ENCODE measurements at regions not wholly inside any gene's neighbourhood (a gene's known extent, or its start where the extent isn't known, plus 50 kb on each side); places are given as distances from the start of the nearest gene placed in this dataset.

DNA sequence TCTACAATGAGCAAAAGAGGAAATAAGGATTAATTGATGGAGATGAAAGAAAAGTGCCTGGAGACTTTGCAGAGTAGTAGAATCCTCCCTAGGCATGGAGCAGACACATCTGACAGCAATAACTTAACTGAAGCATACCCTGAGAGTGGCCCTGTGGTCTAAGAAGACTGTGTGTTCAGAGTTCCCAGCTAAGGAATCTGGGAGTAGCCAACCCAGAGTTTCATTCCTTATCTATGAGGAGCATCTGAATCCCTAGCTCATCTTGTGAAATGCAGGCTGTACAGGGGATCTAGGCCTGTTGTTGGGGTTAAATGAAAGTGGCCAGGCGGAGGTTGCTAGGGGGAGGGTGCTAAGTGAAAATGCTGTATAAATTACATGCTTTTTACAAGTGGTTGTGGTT lies 233.1 kb upstream of the FBXL7 start:
- Histone ChIP-seq H3K27me3 (no peaks in the 10 kb centered on the region), H3K4me1 (ENCODE audit: control insufficient read depth in 1 of 2, insufficient read depth in 1 of 2, low read depth in 1 of 2, low read length in 1 of 2) (no peaks in the 10 kb centered on the region), H3K27ac (no peak overlapping the region), H3K4me3 (ENCODE audit: low read depth in 1 of 2, low read length in 1 of 2) (no peak overlapping the region), H3K9me3 (no peaks in the 10 kb centered on the region), H3K36me3 (no peaks in the 10 kb centered on the region)
- TF ChIP-seq, protein P1, sequence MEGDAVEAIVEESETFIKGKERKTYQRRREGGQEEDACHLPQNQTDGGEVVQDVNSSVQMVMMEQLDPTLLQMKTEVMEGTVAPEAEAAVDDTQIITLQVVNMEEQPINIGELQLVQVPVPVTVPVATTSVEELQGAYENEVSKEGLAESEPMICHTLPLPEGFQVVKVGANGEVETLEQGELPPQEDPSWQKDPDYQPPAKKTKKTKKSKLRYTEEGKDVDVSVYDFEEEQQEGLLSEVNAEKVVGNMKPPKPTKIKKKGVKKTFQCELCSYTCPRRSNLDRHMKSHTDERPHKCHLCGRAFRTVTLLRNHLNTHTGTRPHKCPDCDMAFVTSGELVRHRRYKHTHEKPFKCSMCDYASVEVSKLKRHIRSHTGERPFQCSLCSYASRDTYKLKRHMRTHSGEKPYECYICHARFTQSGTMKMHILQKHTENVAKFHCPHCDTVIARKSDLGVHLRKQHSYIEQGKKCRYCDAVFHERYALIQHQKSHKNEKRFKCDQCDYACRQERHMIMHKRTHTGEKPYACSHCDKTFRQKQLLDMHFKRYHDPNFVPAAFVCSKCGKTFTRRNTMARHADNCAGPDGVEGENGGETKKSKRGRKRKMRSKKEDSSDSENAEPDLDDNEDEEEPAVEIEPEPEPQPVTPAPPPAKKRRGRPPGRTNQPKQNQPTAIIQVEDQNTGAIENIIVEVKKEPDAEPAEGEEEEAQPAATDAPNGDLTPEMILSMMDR (IDR thresholded peaks at IDR 0.05), result no peak

DNA sequence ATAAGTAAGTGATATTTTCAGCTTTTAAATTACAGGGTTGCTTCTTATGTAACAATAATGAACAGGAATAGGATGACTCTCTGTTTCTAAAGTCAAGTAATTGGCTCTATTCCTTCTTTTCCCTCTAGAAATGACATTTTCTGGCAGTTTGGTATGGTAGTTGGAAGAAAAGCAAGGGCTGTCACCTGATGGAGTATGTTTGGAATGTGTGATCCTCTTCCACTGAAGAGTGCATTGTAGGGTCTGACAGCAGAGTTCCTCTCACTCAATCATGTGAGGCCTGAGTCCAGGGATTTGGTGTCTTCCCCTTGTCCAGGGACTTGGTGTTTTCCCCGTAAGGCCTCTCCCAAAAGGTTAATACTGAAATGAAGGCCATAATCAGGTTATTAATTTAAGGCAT lies 233.8 kb upstream of the FBXL7 start:
- H3K27ac ChIP-seq, result no peak overlapping the region
- H3K9me3 ChIP-seq, result no peaks in the 10 kb centered on the region
- no peaks in the 10 kb centered on the region for H3K36me3 ChIP-seq
- H3K4me3 ChIP-seq (ENCODE audit: low read depth in 1 of 2, low read length in 1 of 2), result no peak overlapping the region
- TF ChIP-seq, protein P1 (IDR thresholded peaks at IDR 0.05), result no peak
- H3K27me3 ChIP-seq, result no peaks in the 10 kb centered on the region
- no peaks in the 10 kb centered on the region for H3K4me1 ChIP-seq (ENCODE audit: control insufficient read depth in 1 of 2, insufficient read depth in 1 of 2, low read depth in 1 of 2, low read length in 1 of 2)

DNA sequence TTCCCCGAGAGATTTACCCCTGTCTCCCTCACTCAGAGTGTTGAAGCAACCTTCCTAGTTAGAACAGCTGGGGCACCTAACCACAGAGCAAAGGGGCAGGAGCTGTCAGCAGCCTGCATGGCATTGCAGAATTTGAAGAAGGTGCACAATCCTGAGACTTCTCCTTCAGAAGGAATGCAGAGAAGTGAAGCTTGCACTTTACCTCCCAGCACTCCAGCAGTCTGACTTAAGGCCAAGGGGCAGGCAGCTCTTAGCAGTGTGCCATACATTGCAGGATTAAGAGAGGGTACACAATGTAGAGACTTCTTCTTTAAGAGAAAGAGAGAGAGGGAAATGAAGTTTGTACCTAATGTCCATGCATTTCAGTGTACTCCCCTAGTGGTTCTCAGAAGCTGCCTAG lies 236.0 kb upstream of the FBXL7 start:
- H3K4me3 ChIP-seq (ENCODE audit: low read depth in 1 of 2, low read length in 1 of 2), result no peak overlapping the region
- H3K36me3 ChIP-seq, result no peaks in the 10 kb centered on the region
- H3K27ac ChIP-seq, result no peak overlapping the region
- TF ChIP-seq, protein P1 (IDR thresholded peaks at IDR 0.05), result no peak
- no peaks in the 10 kb centered on the region for H3K27me3 ChIP-seq
- H3K9me3 ChIP-seq, result no peaks in the 10 kb centered on the region
- H3K4me1 ChIP-seq (ENCODE audit: control insufficient read depth in 1 of 2, insufficient read depth in 1 of 2, low read depth in 1 of 2, low read length in 1 of 2), result no peaks in the 10 kb centered on the region

DNA sequence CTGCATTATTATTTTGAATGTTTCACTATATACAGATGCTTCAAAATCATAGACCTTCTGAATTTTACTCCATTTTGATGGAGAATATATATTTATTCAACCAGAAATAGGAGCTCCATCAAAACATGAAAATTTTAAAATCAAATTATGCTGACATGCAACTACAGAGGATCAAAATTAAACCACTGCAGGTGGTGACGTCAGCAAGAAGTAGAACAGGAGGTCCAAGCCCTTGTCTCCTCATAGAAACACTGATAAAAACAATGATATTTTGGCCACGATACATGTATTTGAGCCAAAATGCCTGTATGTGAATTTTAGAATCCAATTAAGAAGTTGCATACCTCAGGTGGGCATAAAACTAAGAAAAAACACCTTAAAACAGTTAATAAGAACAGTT lies 236.6 kb upstream of the FBXL7 start:
- Histone ChIP-seq H3K27ac (no peak overlapping the region), H3K36me3 (no peaks in the 10 kb centered on the region)
- TF ChIP-seq, protein P1 (IDR thresholded peaks at IDR 0.05), result no peak

DNA sequence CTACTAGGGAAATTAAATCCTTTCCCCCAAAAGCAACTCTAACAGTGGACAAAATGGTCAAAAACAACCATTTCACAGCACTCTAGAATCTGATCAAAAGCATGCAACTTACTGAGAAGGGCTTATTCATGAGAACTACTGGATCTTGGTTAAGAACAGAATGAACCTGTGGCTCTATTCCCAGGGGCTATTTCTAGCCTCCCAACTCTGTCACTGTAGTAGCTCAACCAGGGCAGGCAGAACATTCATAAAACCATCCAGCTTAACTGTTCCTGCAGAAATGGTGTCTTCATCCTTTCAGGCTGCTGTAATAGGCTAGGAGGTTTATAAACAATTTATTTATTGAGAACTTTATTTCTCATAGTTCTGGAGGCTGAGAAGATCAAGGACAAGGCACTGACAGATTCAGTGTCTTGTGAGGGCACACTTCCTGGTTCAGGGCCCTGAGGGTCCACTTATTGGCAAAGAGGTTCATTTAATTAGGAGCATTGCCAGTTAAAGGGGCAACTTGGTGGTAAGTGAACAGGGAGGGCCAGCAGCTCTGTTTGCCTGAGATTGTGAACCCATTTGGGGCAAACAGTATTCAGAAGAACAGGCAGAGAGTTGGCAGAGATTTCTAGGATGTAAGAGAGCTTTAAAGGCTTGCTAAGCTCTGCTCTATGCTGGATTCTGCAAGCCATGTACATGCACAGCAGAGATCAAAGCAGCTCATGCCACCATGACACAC lies 238.5 kb upstream of the FBXL7 start:
- TF ChIP-seq, protein P1 (IDR thresholded peaks at IDR 0.05), result no peak
- H3K4me1 ChIP-seq (ENCODE audit: control insufficient read depth in 1 of 2, insufficient read depth in 1 of 2, low read depth in 1 of 2, low read length in 1 of 2), result no peaks in the 10 kb centered on the region
- no peak overlapping the region for H3K4me3 ChIP-seq (ENCODE audit: low read depth in 1 of 2, low read length in 1 of 2)
- no peaks in the 10 kb centered on the region for H3K27me3 ChIP-seq
- no peaks in the 10 kb centered on the region for H3K9me3 ChIP-seq
- no peaks in the 10 kb centered on the region for H3K36me3 ChIP-seq
- H3K27ac ChIP-seq, result no peak overlapping the region

More for the DNA sequence above, 236.6 kb upstream of the FBXL7 start:
- Histone ChIP-seq H3K27me3 (no peaks in the 10 kb centered on the region), H3K9me3 (no peaks in the 10 kb centered on the region), H3K4me3 (ENCODE audit: low read depth in 1 of 2, low read length in 1 of 2) (no peak overlapping the region), H3K4me1 (ENCODE audit: control insufficient read depth in 1 of 2, insufficient read depth in 1 of 2, low read depth in 1 of 2, low read length in 1 of 2) (no peaks in the 10 kb centered on the region)

All from neutrophil (primary cell).